ENCODE measurements at regions not wholly inside any gene's neighbourhood (a gene's known extent, or its start where the extent isn't known, plus 50 kb on each side); places are given as distances from the start of the nearest gene placed in this dataset.

- no peak for ATAC-seq (ENCODE audit: low read depth)
- Histone ChIP-seq H3K4me1 (ENCODE audit: control insufficient read depth, insufficient read depth, low read length) (no peaks in the 10 kb centered on the region), H2AK5ac (ENCODE audit: low read depth, low read length) (no peak overlapping the region), H3K9me3 (ENCODE audit: control insufficient read depth, insufficient read depth, low read length) (peaks cover 3% of the 10 kb centered on the region), H3K14ac (replicated peaks; ENCODE audit: low read depth, low read length) (no peak overlapping the region), H2BK20ac (ENCODE audit: low read depth, low read length) (no peak overlapping the region), H3K27me3 (ENCODE audit: control insufficient read depth, insufficient read depth, low read length) (no peaks in the 10 kb centered on the region), H3K27ac (ENCODE audit: insufficient read depth, low read length) (no peak overlapping the region), H2BK15ac (ENCODE audit: low read depth, low read length) (no peak overlapping the region), H4K5ac (ENCODE audit: low read depth, low read length) (no peak overlapping the region), H3K4me3 (ENCODE audit: insufficient read depth, low read depth, low read length) (no peak overlapping the region), H3K9ac (ENCODE audit: low read depth, low read length) (no peak overlapping the region), H3K4me2 (ENCODE audit: low read depth, low read length) (no peak overlapping the region), H3K79me1 (ENCODE audit: low read depth in 1 of 2, low read length in 2 of 2) (no peaks in the 10 kb centered on the region), H2BK5ac (ENCODE audit: low read depth, low read length, poor library complexity, severe bottlenecking) (no peak overlapping the region), H3K36me3 (ENCODE audit: control insufficient read depth, insufficient read depth, low read length) (no peaks in the 10 kb centered on the region), H4K20me1 (ENCODE audit: insufficient read depth, low read length) (no peaks in the 10 kb centered on the region), H4K91ac (ENCODE audit: insufficient read depth, low read depth, low read length) (no peak overlapping the region), H2AFZ (replicated peaks; ENCODE audit: low read length, poor library complexity) (no peak overlapping the region), H3K56ac (ENCODE audit: extremely low read depth, insufficient read depth, low read length) (no peak overlapping the region), H3K23ac (ENCODE audit: low read depth, low read length) (no peak overlapping the region), H3K4ac (ENCODE audit: low read depth, low read length) (no peak overlapping the region), H2AK9ac (replicated peaks; ENCODE audit: low read depth, low read length, poor library complexity) (no peak overlapping the region), H3K9me1 (ENCODE audit: insufficient read depth, low read length) (no peaks in the 10 kb centered on the region), H4K8ac (ENCODE audit: low read depth in 2 of 2, low read length in 2 of 2) (no peak overlapping the region), H3K18ac (ENCODE audit: low read depth, low read length) (no peak overlapping the region), H2BK120ac (ENCODE audit: low read depth, low read length) (no peak overlapping the region)
- BruUV-seq (replicated peaks), result no TSS peak
- dilution Hi-C loops (cut with HindIII; ENCODE audit: low sequenced_read_pairs, unreplicated experiment), result no loop called here
- DNase-seq, result no peak
- WGBS, 2 experiments (ENCODE audit: extremely low coverage in 2 of 2, insufficient read length in 1 of 2), result no CpG with 5 or more reads among the region's 4 CpGs
- intact Hi-C loops (cut with micrococcal nuclease), result no loop called here
- TF ChIP-seq MAFK (IDR thresholded peaks at IDR 0.05; ENCODE audit: low read depth, low read length) (no peak), RAD21 (IDR thresholded peaks at IDR 0.05; ENCODE audit: low read length) (no peak), BHLHE40 (IDR thresholded peaks at IDR 0.05; ENCODE audit: low read depth, low read length) (no peak), RCOR1 (IDR thresholded peaks at IDR 0.05; ENCODE audit: insufficient replicate concordance, low read length) (no peak), NFE2L2 (IDR thresholded peaks at IDR 0.05; ENCODE audit: low read depth, low read length) (no peak), FOS (IDR thresholded peaks at IDR 0.05; ENCODE audit: low read depth, low read length) (no peak), MXI1 (IDR thresholded peaks at IDR 0.05; ENCODE audit: borderline replicate concordance, low read depth, low read length) (no peak), MAZ (IDR thresholded peaks at IDR 0.05; ENCODE audit: borderline replicate concordance, low read depth, low read length) (no peak), RFX5 (IDR thresholded peaks at IDR 0.05; ENCODE audit: low read depth, low read length) (no peak), USF2 (IDR thresholded peaks at IDR 0.05; ENCODE audit: low read depth, low read length) (no peak), CEBPB (IDR thresholded peaks at IDR 0.05; ENCODE audit: low read depth, low read length) (no peak)
- in situ Hi-C loops (cut with MboI; ENCODE audit: low sequenced_read_pairs), result no loop called here
- ChIA-PET POLR2A (ENCODE audit: unreplicated experiment) (no interaction called here), CTCF (interaction anchor here (0.6 kb wide), 1 partner anchor 944 kb away, joined by 3 read pairs; no protein-coding TSS in a partner anchor)
Observed at GRCh38 chr7:123367031-123367430, 167.3 kb upstream of the SLC13A1 start.
